Vagina (tissue), 2 donors: ENCODE measurements at regions not wholly inside any gene's neighbourhood (a gene's known extent, or its start where the extent isn't known, plus 50 kb on each side); places are given as distances from the start of the nearest gene placed in this dataset.
A peak's percentile ranks its signal among the peaks of the same experiment; 100 is the strongest.
"Not testable (repeated sequence)": the region's sequence is repeated elsewhere in the genome, so short reads cannot be mapped to it uniquely, and the experiment has no call there.

ENCODE experiments used
- DNase-seq, 2 donors: peaks; one replicate each; pipeline ENCODE4 v3.0.0-alpha.2; 2017; ENCODE audit errors: extremely low spot score in 2 of 2
- H3K27ac ChIP-seq: fragments of 200-600 bp; sonication (generic); one replicate; pipeline ENCODE4 v1.5.1; 2019
- H3K27me3 ChIP-seq: fragments of 200-600 bp; sonication (generic); one replicate; pipeline ENCODE4 v1.5.1; 2019
- H3K36me3 ChIP-seq, 2 donors: fragments of 200-600 bp; sonication (generic); one replicate each; pipeline ENCODE4 v1.5.1; 2017 to 2019
- H3K4me1 ChIP-seq: fragments of 200-600 bp; sonication (generic); one replicate; pipeline ENCODE4 v1.5.1; 2019
- H3K4me3 ChIP-seq, 2 donors: fragments of 200-600 bp; sonication (generic); 1 replicate in 1 of 2; 2 replicates in 1 of 2; pipeline ENCODE4 v1.5.1; 2016 to 2019
- H3K9me3 ChIP-seq: fragments of 200-600 bp; sonication (generic); one replicate; pipeline ENCODE4 v1.5.1; 2019
- CTCF ChIP-seq, 3 experiments: fragments of 450-650 bp in 2 of 3; fragments of 200-600 bp in 1 of 3; sonication (generic) in 1 of 3; IDR thresholded peaks; one replicate each; pipeline ENCODE4 v1.5.1; 2017 to 2019; ENCODE audit warnings: antibody characterized with exemption in 3 of 3, mild to moderate bottlenecking in 2 of 3, moderate library complexity in 2 of 3
- POLR2A ChIP-seq, 2 donors: fragments of 450-650 bp; IDR thresholded peaks; one replicate each; pipeline ENCODE4 v1.6.1; 2017; ENCODE audit warnings: antibody characterized with exemption in 2 of 2, mild to moderate bottlenecking in 2 of 2, moderate library complexity in 2 of 2
- POLR2AphosphoS5 ChIP-seq, 2 donors: sonication (generic); formaldehyde crosslinking; IDR thresholded peaks; one replicate each; pipeline ENCODE4 v1.9.0; 2017; ENCODE audit warnings: antibody characterized with exemption in 2 of 2, mild to moderate bottlenecking in 2 of 2, low read depth in 1 of 2; ENCODE audit not compliant: insufficient read depth in 1 of 2
- intact Hi-C: fragments of 100-400 bp; cut with DNase I; formaldehyde crosslinking; loops from one replicate; pipeline ENCODE4 v1.15.1; 2023

GRCh38 chr6:26235302-26235670 lies 129.7 kb upstream of the BTN3A2 start:
- H3K27ac ChIP-seq, result no peak overlapping the region
- no peaks in the 10 kb centered on the region for H3K9me3 ChIP-seq
- intact Hi-C loops, result no loop called here
- no peaks in the 10 kb centered on the region for H3K36me3 ChIP-seq
- peak overlapping the region; percentile 47 to 55 for H3K4me3 ChIP-seq
- H3K27me3 ChIP-seq, result no peaks in the 10 kb centered on the region
- peaks cover 15% of the 10 kb centered on the region for H3K4me1 ChIP-seq
- TF ChIP-seq POLR2AphosphoS5 (IDR thresholded peaks at IDR 0.05; ENCODE audit: insufficient read depth in 1 of 2, low read depth in 1 of 2), result no peak
- no peak for TF ChIP-seq POLR2A (IDR thresholded peaks at IDR 0.05)
- TF ChIP-seq CTCF (IDR thresholded peaks at IDR 0.05), result no peak
- DNase-seq, result no peak

DNA sequence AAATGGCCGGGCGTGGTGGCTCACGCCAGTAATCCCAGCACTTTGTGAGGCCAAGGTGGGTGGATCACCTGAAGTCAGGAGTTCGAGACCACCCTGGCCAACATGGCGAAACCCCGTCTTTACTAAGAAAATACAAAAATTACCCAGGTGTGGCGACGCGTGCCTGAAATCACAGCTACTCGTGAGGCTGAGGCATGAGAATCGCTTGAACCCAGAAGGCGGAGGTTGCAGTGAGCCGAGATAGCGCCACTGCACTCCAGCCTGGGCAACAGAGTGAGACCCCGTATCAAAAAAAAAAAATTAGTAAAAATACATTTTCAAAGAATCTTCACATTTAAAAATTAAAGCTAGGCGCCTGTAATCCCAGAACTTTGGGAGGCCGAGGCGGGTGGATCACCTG lies 125.6 kb upstream of the BTN3A2 start:
- H3K36me3 ChIP-seq, H3K27me3 ChIP-seq, H3K4me1 ChIP-seq, H3K27ac ChIP-seq, DNase-seq, H3K9me3 ChIP-seq, H3K4me3 ChIP-seq, intact Hi-C loops: not testable (repeated sequence)

DNA sequence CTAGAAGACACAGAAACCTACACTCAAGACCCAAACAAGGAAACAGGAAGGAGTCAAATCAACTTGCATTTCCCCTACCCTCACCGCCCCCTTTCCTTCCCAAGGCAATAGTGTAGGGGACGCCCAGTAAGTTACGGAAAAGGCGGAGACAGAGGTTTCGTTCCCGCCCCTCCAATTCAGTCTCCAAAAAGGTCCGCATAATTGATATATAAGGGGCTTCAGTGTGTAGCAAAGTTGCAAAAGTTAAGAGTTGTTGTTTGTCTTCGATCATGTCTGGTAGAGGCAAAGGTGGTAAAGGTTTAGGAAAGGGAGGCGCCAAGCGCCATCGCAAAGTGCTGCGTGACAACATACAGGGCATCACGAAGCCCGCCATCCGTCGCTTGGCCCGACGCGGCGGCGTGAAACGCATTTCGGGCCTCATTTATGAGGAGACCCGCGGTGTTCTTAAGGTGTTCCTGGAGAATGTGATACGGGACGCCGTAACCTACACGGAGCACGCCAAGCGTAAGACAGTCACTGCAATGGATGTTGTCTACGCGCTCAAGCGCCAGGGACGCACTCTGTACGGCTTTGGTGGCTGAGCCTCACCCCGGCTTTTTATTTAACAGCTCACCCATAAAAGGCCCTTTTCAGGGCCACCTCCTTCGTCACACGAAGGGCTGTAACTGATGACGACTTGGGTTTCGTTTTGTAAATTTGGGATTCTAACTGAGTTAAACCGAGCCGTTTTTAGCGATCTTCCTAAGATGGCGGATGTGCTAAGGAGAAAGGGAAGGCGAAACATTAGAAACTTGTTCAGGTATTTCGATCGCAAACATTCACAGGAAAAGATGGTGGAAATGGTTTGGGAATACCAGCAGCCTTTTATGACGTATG lies 124.6 kb upstream of the BTN3A2 start:
- H3K9me3 ChIP-seq, result no peaks in the 10 kb centered on the region
- H3K27ac ChIP-seq, result peak overlapping the region; percentile 43
- no peaks in the 10 kb centered on the region for H3K4me1 ChIP-seq
- DNase-seq, result no peak
- intact Hi-C loops, result no loop called here
- H3K36me3 ChIP-seq, result no peaks in the 10 kb centered on the region
- TF ChIP-seq CTCF (IDR thresholded peaks at IDR 0.05) (no peak), POLR2AphosphoS5 (IDR thresholded peaks at IDR 0.05; ENCODE audit: insufficient read depth in 1 of 2, low read depth in 1 of 2) (peak in 1 of 2 donors; percentile 84), POLR2A (IDR thresholded peaks at IDR 0.05) (peak in 1 of 2 donors; percentile 31)
- peak overlapping the region; percentile 41 to 50 for H3K4me3 ChIP-seq
- H3K27me3 ChIP-seq, result no peaks in the 10 kb centered on the region

GRCh38 chr6:26241033-26241895 lies 123.7 kb upstream of the BTN3A2 start:
- Histone ChIP-seq H3K27ac (peak overlapping the region; percentile 43), H3K4me1 (no peaks in the 10 kb centered on the region), H3K27me3 (no peaks in the 10 kb centered on the region), H3K9me3 (no peaks in the 10 kb centered on the region), H3K4me3 (peak overlapping the region; percentile 41 to 50), H3K36me3 (no peaks in the 10 kb centered on the region)
- DNase-seq, result no peak
- intact Hi-C loops, result no loop called here
- TF ChIP-seq POLR2AphosphoS5 (IDR thresholded peaks at IDR 0.05; ENCODE audit: insufficient read depth in 1 of 2, low read depth in 1 of 2) (no peak), CTCF (IDR thresholded peaks at IDR 0.05) (no peak), POLR2A (IDR thresholded peaks at IDR 0.05) (no peak)

- intact Hi-C loops, result no loop called here
- Histone ChIP-seq H3K4me1 (no peaks in the 10 kb centered on the region), H3K27me3 (no peaks in the 10 kb centered on the region)
Observed at GRCh38 chr6:26243132-26243531, 121.9 kb upstream of the BTN3A2 start.

More at GRCh38 chr6:26243132-26243531, 121.9 kb upstream of the BTN3A2 start:
- peak in 1 of 2 donors; percentile 66 for TF ChIP-seq POLR2AphosphoS5 (IDR thresholded peaks at IDR 0.05; ENCODE audit: insufficient read depth in 1 of 2, low read depth in 1 of 2)
- TF ChIP-seq POLR2A (IDR thresholded peaks at IDR 0.05), result no peak
- TF ChIP-seq CTCF (IDR thresholded peaks at IDR 0.05), result no peak
- Histone ChIP-seq H3K27ac (no peak overlapping the region), H3K4me3 (no peak overlapping the region), H3K9me3 (no peaks in the 10 kb centered on the region), H3K36me3 (no peaks in the 10 kb centered on the region)
- DNase-seq, result no peak
